ENCODE measurements at regions not wholly inside any gene's neighbourhood (a gene's known extent, or its start where the extent isn't known, plus 50 kb on each side); places are given as distances from the start of the nearest gene placed in this dataset.
"Not testable (repeated sequence)": the region's sequence is repeated elsewhere in the genome, so short reads cannot be mapped to it uniquely, and the experiment has no call there.

- no peak for DNase-seq (ENCODE audit: low read depth in 4 of 4, low spot score in 3 of 4)
These were observed 207.1 kb upstream of the PCDH9 start for GRCh38 chr13:67437244-67437643.

- DNase-seq (ENCODE audit: low read depth in 4 of 4, low spot score in 3 of 4): no peak
These were observed 191.3 kb upstream of the PCDH9 start for GRCh38 chr13:67421475-67421874.

GRCh38 chr13:67416047-67416925 is 186.2 kb upstream of the PCDH9 start:
- no peak for DNase-seq (ENCODE audit: low read depth in 4 of 4, low spot score in 3 of 4)

- DNase-seq (ENCODE audit: low read depth in 4 of 4, low spot score in 3 of 4): no peak
These were observed 180.5 kb upstream of the PCDH9 start for GRCh38 chr13:67410645-67411044.

GRCh38 chr13:67408798-67409197 is 178.7 kb upstream of the PCDH9 start:
- no peak for DNase-seq (ENCODE audit: low read depth in 4 of 4, low spot score in 3 of 4)

GRCh38 chr13:67402546-67402945 is 172.4 kb upstream of the PCDH9 start:
- no peak for DNase-seq (ENCODE audit: low read depth in 4 of 4, low spot score in 3 of 4)

GRCh38 chr13:67395577-67395976 is 165.4 kb upstream of the PCDH9 start:
- no peak for DNase-seq (ENCODE audit: low read depth in 4 of 4, low spot score in 3 of 4)

- no peak for DNase-seq (ENCODE audit: low read depth in 4 of 4, low spot score in 3 of 4)
These were observed 161.9 kb upstream of the PCDH9 start for GRCh38 chr13:67392014-67392413.

GRCh38 chr13:67390462-67391086 is 160.4 kb upstream of the PCDH9 start:
- DNase-seq (ENCODE audit: low read depth in 4 of 4, low spot score in 3 of 4): no peak

GRCh38 chr13:67389171-67389570 is 159.0 kb upstream of the PCDH9 start:
- no peak for DNase-seq (ENCODE audit: low read depth in 4 of 4, low spot score in 3 of 4)

GRCh38 chr13:67383109-67383757 is 153.1 kb upstream of the PCDH9 start:
- not testable (repeated sequence) for DNase-seq (ENCODE audit: low read depth in 4 of 4, low spot score in 3 of 4)

GRCh38 chr13:67377919-67378318 is 147.8 kb upstream of the PCDH9 start:
- DNase-seq (ENCODE audit: low read depth in 4 of 4, low spot score in 3 of 4): no peak

GRCh38 chr13:67374391-67374790 is 144.3 kb upstream of the PCDH9 start:
- DNase-seq (ENCODE audit: low read depth in 4 of 4, low spot score in 3 of 4): no peak

GRCh38 chr13:67372868-67373464 is 142.8 kb upstream of the PCDH9 start:
- DNase-seq (ENCODE audit: low read depth in 4 of 4, low spot score in 3 of 4): no peak

- DNase-seq (ENCODE audit: low read depth in 4 of 4, low spot score in 3 of 4): no peak
These were observed 139.9 kb upstream of the PCDH9 start for GRCh38 chr13:67369895-67370660.

GRCh38 chr13:67367399-67367798 is 137.3 kb upstream of the PCDH9 start:
- DNase-seq (ENCODE audit: low read depth in 4 of 4, low spot score in 3 of 4): no peak

GRCh38 chr13:67366533-67366932 is 136.4 kb upstream of the PCDH9 start:
- no peak for DNase-seq (ENCODE audit: low read depth in 4 of 4, low spot score in 3 of 4)

- no peak for DNase-seq (ENCODE audit: low read depth in 4 of 4, low spot score in 3 of 4)
These were observed 125.8 kb upstream of the PCDH9 start for GRCh38 chr13:67355812-67356476.

GRCh38 chr13:67353941-67354340 is 123.8 kb upstream of the PCDH9 start:
- no peak for DNase-seq (ENCODE audit: low read depth in 4 of 4, low spot score in 3 of 4)

- DNase-seq (ENCODE audit: low read depth in 4 of 4, low spot score in 3 of 4): no peak
These were observed 122.9 kb upstream of the PCDH9 start for GRCh38 chr13:67353031-67353430.
